ENCODE measurements at regions not wholly inside any gene's neighbourhood (a gene's known extent, or its start where the extent isn't known, plus 50 kb on each side); places are given as distances from the start of the nearest gene placed in this dataset.

- Mint-ChIP-seq H3K9me3 (peaks cover 6% of the 10 kb centered on the region), H3K27me3 (ENCODE audit: low read depth) (no peaks in the 10 kb centered on the region), H3K4me1 (no peaks in the 10 kb centered on the region), H3K4me3 (no peak overlapping the region), H3K27ac (no peak overlapping the region), H3K36me3 (no peaks in the 10 kb centered on the region)
- TF ChIP-seq, protein P1, sequence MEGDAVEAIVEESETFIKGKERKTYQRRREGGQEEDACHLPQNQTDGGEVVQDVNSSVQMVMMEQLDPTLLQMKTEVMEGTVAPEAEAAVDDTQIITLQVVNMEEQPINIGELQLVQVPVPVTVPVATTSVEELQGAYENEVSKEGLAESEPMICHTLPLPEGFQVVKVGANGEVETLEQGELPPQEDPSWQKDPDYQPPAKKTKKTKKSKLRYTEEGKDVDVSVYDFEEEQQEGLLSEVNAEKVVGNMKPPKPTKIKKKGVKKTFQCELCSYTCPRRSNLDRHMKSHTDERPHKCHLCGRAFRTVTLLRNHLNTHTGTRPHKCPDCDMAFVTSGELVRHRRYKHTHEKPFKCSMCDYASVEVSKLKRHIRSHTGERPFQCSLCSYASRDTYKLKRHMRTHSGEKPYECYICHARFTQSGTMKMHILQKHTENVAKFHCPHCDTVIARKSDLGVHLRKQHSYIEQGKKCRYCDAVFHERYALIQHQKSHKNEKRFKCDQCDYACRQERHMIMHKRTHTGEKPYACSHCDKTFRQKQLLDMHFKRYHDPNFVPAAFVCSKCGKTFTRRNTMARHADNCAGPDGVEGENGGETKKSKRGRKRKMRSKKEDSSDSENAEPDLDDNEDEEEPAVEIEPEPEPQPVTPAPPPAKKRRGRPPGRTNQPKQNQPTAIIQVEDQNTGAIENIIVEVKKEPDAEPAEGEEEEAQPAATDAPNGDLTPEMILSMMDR (IDR thresholded peaks at IDR 0.05; ENCODE audit: unreplicated experiment), result no peak
- no peak for DNase-seq (ENCODE audit: low spot score in 2 of 2, unreplicated experiment in 2 of 2)
Observed at GRCh38 chr13:31952641-31953380, 78.8 kb upstream of the FRY start.

DNA sequence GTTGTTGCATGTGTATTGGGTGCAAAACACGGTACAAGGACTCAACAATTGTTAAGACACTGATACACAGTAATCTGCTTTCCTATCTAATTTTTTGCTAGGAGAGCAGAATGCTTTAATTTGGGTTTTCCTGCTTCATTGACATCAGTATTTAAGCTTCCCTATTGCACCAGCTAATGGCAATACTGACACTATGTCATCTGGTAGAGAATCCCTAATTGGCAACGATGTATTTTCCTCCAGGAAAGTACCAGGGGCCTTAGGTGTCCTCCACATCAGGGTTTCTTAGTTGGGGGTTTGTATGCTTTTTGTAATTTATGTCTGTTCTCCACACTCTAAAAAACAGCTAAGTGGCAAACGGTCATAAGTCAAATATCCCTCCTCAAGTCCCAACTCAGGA, 76.5 kb upstream of the FRY start:
- TF ChIP-seq, protein P1 (IDR thresholded peaks at IDR 0.05; ENCODE audit: unreplicated experiment), result no peak
- no peak overlapping the region for H3K27ac Mint-ChIP-seq

GRCh38 chr13:31955741-31956140, 75.8 kb upstream of the FRY start:
- no peak for DNase-seq (ENCODE audit: low spot score in 2 of 2, unreplicated experiment in 2 of 2)
- H3K9me3 Mint-ChIP-seq, result peaks cover 12% of the 10 kb centered on the region
- H3K4me3 Mint-ChIP-seq, result no peak overlapping the region
- TF ChIP-seq, protein P1 (IDR thresholded peaks at IDR 0.05; ENCODE audit: unreplicated experiment), result no peak
- H3K27ac Mint-ChIP-seq, result no peak overlapping the region
- no peaks in the 10 kb centered on the region for H3K27me3 Mint-ChIP-seq (ENCODE audit: low read depth)
- no peaks in the 10 kb centered on the region for H3K36me3 Mint-ChIP-seq
- no peaks in the 10 kb centered on the region for H3K4me1 Mint-ChIP-seq

More for the DNA sequence above, 76.5 kb upstream of the FRY start:
- Mint-ChIP-seq H3K36me3 (no peaks in the 10 kb centered on the region), H3K4me3 (no peak overlapping the region), H3K27me3 (ENCODE audit: low read depth) (no peaks in the 10 kb centered on the region), H3K4me1 (no peaks in the 10 kb centered on the region), H3K9me3 (peaks cover 12% of the 10 kb centered on the region)
- no peak for DNase-seq (ENCODE audit: low spot score in 2 of 2, unreplicated experiment in 2 of 2)

GRCh38 chr13:31956980-31957644, 74.5 kb upstream of the FRY start:
- no peaks in the 10 kb centered on the region for H3K27me3 Mint-ChIP-seq (ENCODE audit: low read depth)
- H3K36me3 Mint-ChIP-seq, result no peaks in the 10 kb centered on the region
- TF ChIP-seq, protein P1 (IDR thresholded peaks at IDR 0.05; ENCODE audit: unreplicated experiment), result no peak
- no peak for DNase-seq (ENCODE audit: low spot score in 2 of 2, unreplicated experiment in 2 of 2)
- peaks cover 12% of the 10 kb centered on the region for H3K9me3 Mint-ChIP-seq
- H3K4me3 Mint-ChIP-seq, result no peak overlapping the region
- H3K4me1 Mint-ChIP-seq, result no peaks in the 10 kb centered on the region
- H3K27ac Mint-ChIP-seq, result no peak overlapping the region

DNA sequence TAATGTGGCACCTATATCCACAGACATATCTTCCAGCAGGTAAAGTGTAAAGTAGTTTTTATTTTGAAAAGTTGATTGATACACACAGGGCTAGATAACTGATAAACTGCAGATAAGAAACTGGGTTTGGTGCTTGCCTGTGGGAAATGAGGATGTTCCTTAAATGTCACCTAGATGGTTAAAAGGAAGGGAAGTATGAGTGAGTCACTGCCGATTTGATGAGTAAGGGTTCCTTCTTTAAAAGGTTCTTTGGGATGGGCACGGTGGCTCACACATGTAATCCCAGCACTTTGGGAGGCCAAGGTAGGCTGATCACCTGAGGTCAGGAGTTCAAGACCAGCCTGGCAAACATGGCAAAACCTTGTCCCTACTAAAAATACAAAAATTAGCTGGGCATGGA, 73.8 kb upstream of the FRY start:
- Mint-ChIP-seq H3K36me3 (no peaks in the 10 kb centered on the region), H3K4me1 (no peaks in the 10 kb centered on the region), H3K27me3 (ENCODE audit: low read depth) (no peaks in the 10 kb centered on the region), H3K4me3 (no peak overlapping the region), H3K27ac (no peak overlapping the region), H3K9me3 (peaks cover 12% of the 10 kb centered on the region)
- DNase-seq (ENCODE audit: low spot score in 2 of 2, unreplicated experiment in 2 of 2), result no peak
- TF ChIP-seq, protein P1 (IDR thresholded peaks at IDR 0.05; ENCODE audit: unreplicated experiment), result no peak
